OCI-LY7 (cell line): ENCODE measurements at regions not wholly inside any gene's neighbourhood (a gene's known extent, or its start where the extent isn't known, plus 50 kb on each side); places are given as distances from the start of the nearest gene placed in this dataset.

Source experiments
- EZH2phosphoT487 ChIP-seq: fragments of 200-600 bp; sonication (generic); IDR thresholded peaks from 2 replicates; pipeline ENCODE4 v1.6.1; 2018; ENCODE audit warnings: low read depth, borderline replicate concordance, mild to moderate bottlenecking, mixed run types, antibody characterized with exemption, low read length, moderate library complexity, mixed read lengths
- TF ChIP-seq, protein P1 (sequence below): fragments of 200-600 bp; sonication (generic); conservative IDR thresholded peaks from 2 replicates; pipeline ENCODE4 v1.5.1; 2014; ENCODE audit warnings: mild to moderate bottlenecking, antibody characterized with exemption, low read length, moderate library complexity, mixed read lengths

- TF ChIP-seq, protein P1, sequence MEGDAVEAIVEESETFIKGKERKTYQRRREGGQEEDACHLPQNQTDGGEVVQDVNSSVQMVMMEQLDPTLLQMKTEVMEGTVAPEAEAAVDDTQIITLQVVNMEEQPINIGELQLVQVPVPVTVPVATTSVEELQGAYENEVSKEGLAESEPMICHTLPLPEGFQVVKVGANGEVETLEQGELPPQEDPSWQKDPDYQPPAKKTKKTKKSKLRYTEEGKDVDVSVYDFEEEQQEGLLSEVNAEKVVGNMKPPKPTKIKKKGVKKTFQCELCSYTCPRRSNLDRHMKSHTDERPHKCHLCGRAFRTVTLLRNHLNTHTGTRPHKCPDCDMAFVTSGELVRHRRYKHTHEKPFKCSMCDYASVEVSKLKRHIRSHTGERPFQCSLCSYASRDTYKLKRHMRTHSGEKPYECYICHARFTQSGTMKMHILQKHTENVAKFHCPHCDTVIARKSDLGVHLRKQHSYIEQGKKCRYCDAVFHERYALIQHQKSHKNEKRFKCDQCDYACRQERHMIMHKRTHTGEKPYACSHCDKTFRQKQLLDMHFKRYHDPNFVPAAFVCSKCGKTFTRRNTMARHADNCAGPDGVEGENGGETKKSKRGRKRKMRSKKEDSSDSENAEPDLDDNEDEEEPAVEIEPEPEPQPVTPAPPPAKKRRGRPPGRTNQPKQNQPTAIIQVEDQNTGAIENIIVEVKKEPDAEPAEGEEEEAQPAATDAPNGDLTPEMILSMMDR: no peak
- no peak for TF ChIP-seq EZH2phosphoT487
These were observed 221.2 kb downstream of the TUSC7 start for GRCh38 chr3:116930786-116931185.
